ENCODE measurements at regions not wholly inside any gene's neighbourhood (a gene's known extent, or its start where the extent isn't known, plus 50 kb on each side); places are given as distances from the start of the nearest gene placed in this dataset.

- Mint-ChIP-seq H3K36me3 (ENCODE audit: low read depth) (no peaks in the 10 kb centered on the region), H3K9me3 (no peaks in the 10 kb centered on the region), H3K27ac (no peak overlapping the region), H3K27me3 (no peaks in the 10 kb centered on the region), H3K4me3 (no peak overlapping the region), H3K4me1 (no peaks in the 10 kb centered on the region)
- intact Hi-C loops (cut with micrococcal nuclease): no loop called here
- DNase-seq (no peak), ATAC-seq (ENCODE audit: low read depth) (no peak)
- ChIA-PET POLR2A (no interaction called here), CTCF (no interaction called here)
- no peak for TF ChIP-seq CTCF (IDR thresholded peaks at IDR 0.05)
Measured at GRCh38 chr3:118799303-118799702, 235.3 kb downstream of the IGSF11 start.

- no peaks in the 10 kb centered on the region for H3K36me3 Mint-ChIP-seq (ENCODE audit: low read depth)
- H3K4me1 Mint-ChIP-seq: no peaks in the 10 kb centered on the region
- DNase-seq: no peak
- no peaks in the 10 kb centered on the region for H3K27me3 Mint-ChIP-seq
- POLR2A ChIA-PET: no interaction called here
- no peak overlapping the region for H3K27ac Mint-ChIP-seq
- H3K9me3 Mint-ChIP-seq: peaks cover 2% of the 10 kb centered on the region
- intact Hi-C loops (cut with micrococcal nuclease): no loop called here
- TF ChIP-seq CTCF (IDR thresholded peaks at IDR 0.05): no peak
- no peak for ATAC-seq (ENCODE audit: low read depth)
- CTCF ChIA-PET: no interaction called here
- no peak overlapping the region for H3K4me3 Mint-ChIP-seq
Measured at GRCh38 chr3:118801899-118802298, 232.7 kb downstream of the IGSF11 start.

- ChIA-PET POLR2A (no interaction called here), CTCF (no interaction called here)
- Mint-ChIP-seq H3K27me3 (no peaks in the 10 kb centered on the region), H3K36me3 (ENCODE audit: low read depth) (no peaks in the 10 kb centered on the region), H3K9me3 (peaks cover 3% of the 10 kb centered on the region), H3K4me3 (no peak overlapping the region), H3K4me1 (no peaks in the 10 kb centered on the region), H3K27ac (no peak overlapping the region)
- TF ChIP-seq CTCF (IDR thresholded peaks at IDR 0.05): no peak
- ATAC-seq (ENCODE audit: low read depth) (no peak), DNase-seq (no peak)
- intact Hi-C loops (cut with micrococcal nuclease): no loop called here
Measured at GRCh38 chr3:118802325-118803095, 232.1 kb downstream of the IGSF11 start.

- Mint-ChIP-seq H3K36me3 (ENCODE audit: low read depth) (no peaks in the 10 kb centered on the region), H3K4me1 (no peaks in the 10 kb centered on the region), H3K27ac (no peak overlapping the region), H3K4me3 (no peak overlapping the region), H3K9me3 (peaks cover 3% of the 10 kb centered on the region), H3K27me3 (no peaks in the 10 kb centered on the region)
- DNase-seq (no peak), ATAC-seq (ENCODE audit: low read depth) (no peak)
- ChIA-PET POLR2A (no interaction called here), CTCF (no interaction called here)
- intact Hi-C loops (cut with micrococcal nuclease): no loop called here
- TF ChIP-seq CTCF (IDR thresholded peaks at IDR 0.05): no peak
Measured at GRCh38 chr3:118803096-118803476, 231.6 kb downstream of the IGSF11 start.

GRCh38 chr3:118805007-118805406 is 229.6 kb downstream of the IGSF11 start:
- DNase-seq: no peak
- no peaks in the 10 kb centered on the region for H3K27me3 Mint-ChIP-seq
- ChIA-PET CTCF (no interaction called here), POLR2A (no interaction called here)
- intact Hi-C loops (cut with micrococcal nuclease): no loop called here
- peaks cover 1% of the 10 kb centered on the region for H3K4me1 Mint-ChIP-seq
- no peak for TF ChIP-seq CTCF (IDR thresholded peaks at IDR 0.05)
- H3K27ac Mint-ChIP-seq: no peak overlapping the region
- ATAC-seq (ENCODE audit: low read depth): no peak
- no peaks in the 10 kb centered on the region for H3K36me3 Mint-ChIP-seq (ENCODE audit: low read depth)
- H3K9me3 Mint-ChIP-seq: peaks cover 3% of the 10 kb centered on the region
- no peak overlapping the region for H3K4me3 Mint-ChIP-seq
